SJCRH30 (cell line): ENCODE measurements at regions not wholly inside any gene's neighbourhood (a gene's known extent, or its start where the extent isn't known, plus 50 kb on each side); places are given as distances from the start of the nearest gene placed in this dataset.

Experiments used
- DNase-seq, 2 experiments: peaks; one replicate each; pipeline ENCODE4 v3.0.0-alpha.2; 2015 to 2020
- H3K27ac ChIP-seq: fragments of 250-450 bp; sonication (Bioruptor Pico); 2 replicates; pipeline ENCODE4 v1.5.1; 2020; ENCODE audit warnings: mild to moderate bottlenecking, moderate library complexity
- H3K27me3 ChIP-seq: fragments of 250-450 bp; sonication (Bioruptor Pico); 2 replicates; pipeline ENCODE4 v1.5.1; 2020; ENCODE audit warnings: mild to moderate bottlenecking, moderate library complexity
- H3K36me3 ChIP-seq: fragments of 250-450 bp; sonication (Bioruptor Pico); 2 replicates; pipeline ENCODE4 v1.5.1; 2020; ENCODE audit warnings: mild to moderate bottlenecking, moderate library complexity
- H3K4me1 ChIP-seq: fragments of 250-450 bp; sonication (Bioruptor Pico); 2 replicates; pipeline ENCODE4 v1.5.1; 2020; ENCODE audit warnings: mild to moderate bottlenecking, moderate library complexity
- H3K4me3 ChIP-seq: fragments of 250-450 bp; sonication (Bioruptor Pico); 2 replicates; pipeline ENCODE4 v1.5.1; 2020; ENCODE audit warnings: mild to moderate bottlenecking, moderate library complexity
- H3K9me3 ChIP-seq: fragments of 250-450 bp; sonication (Bioruptor Pico); replicated peaks from 2 replicates; pipeline ENCODE4 v1.5.1; 2020; ENCODE audit warnings: mild to moderate bottlenecking, moderate library complexity

DNA sequence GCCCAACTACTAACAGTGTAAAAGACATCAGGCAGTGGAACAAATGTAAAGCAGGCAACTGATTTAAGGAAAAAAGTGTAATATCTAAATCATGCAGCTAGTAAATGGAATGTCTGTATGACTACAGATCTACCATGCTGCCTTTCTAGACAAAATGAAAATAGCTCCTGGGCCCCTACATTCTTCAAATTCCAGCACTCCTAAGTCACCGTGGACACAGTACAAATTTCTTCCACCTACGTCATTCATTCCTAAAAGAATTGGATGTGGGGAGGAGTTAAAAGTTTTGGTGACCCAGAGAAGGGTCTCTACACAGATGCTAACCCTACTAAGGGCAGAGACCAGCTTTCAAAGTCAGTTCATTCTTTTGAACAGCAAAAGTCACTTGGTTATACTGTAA, 137.2 kb upstream of the ARHGEF9 start:
- Histone ChIP-seq H3K4me1 (peaks cover 14% of the 10 kb centered on the region), H3K27me3 (no peaks in the 10 kb centered on the region), H3K4me3 (no peak overlapping the region), H3K27ac (peak overlapping the region; percentile 85), H3K36me3 (no peaks in the 10 kb centered on the region), H3K9me3 (no peaks in the 10 kb centered on the region)
- DNase-seq = peak; percentile 14 to 19

DNA sequence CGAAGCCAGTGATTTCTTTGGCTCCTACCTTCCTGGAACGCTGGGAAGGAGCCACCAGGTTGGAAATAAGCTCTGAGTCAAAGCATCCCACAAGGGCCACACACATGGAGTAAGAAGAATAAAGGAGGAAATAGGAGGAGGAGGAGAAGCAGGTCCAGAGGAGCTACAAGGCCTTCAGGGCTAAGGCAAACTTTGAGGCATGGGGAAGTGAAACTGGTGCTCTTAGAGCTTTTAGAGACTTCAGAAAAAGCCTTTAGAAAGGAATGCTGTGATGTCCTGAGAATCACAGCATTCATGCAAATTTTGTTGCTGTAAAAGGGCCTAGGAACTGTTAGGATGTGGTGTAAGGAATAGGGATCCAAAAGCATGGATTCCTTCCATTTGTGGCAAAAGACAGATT, 135.9 kb upstream of the ARHGEF9 start:
- H3K27me3 ChIP-seq = no peaks in the 10 kb centered on the region
- H3K4me3 ChIP-seq = no peak overlapping the region
- peaks cover 14% of the 10 kb centered on the region for H3K4me1 ChIP-seq
- DNase-seq = no peak
- H3K9me3 ChIP-seq = no peaks in the 10 kb centered on the region
- H3K36me3 ChIP-seq = no peaks in the 10 kb centered on the region
- H3K27ac ChIP-seq = no peak overlapping the region; the same call in 1 of the 2 replicates

DNA sequence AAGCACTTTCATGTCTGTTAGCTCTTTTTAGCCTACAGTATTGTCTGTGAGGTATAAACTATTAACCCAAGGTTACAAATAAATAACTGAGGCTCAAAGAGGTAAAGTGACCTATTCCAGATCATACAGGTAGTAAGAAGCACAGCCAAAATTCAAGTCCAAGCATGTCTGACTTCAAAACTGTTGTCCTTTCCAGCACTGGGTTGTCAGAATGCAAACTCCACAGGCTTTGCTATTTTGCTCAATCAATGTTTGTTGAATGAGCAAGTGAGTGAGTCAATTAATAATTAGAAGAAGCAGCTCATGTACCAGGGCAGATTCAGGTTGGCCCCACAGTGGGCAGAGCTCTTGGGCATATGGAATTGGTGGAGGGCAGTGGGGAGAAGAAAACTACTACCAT, 134.1 kb upstream of the ARHGEF9 start:
- H3K9me3 ChIP-seq = no peaks in the 10 kb centered on the region
- no peaks in the 10 kb centered on the region for H3K27me3 ChIP-seq

DNA sequence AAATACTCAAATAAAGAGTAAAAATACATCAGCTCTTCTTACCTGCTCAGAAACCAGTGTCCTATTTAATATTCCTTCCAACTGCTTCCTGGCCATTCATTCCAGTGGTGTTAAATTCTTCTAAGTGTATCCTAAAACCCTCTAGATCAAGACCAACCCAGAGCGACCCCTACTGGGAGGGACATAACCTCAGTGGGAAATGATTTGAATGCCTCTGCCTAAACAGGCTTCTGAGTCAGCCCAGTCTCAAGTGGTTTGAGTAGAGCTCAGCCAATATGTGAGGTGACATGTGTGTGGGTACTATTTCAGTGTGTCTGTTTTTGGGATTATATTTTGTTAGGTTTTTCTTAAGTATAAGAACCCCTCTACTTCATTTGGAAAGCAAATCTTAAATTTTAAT, 133.6 kb upstream of the ARHGEF9 start:
- H3K36me3 ChIP-seq = no peaks in the 10 kb centered on the region
- DNase-seq = peak; percentile 19 to 59
- no peak overlapping the region for H3K27ac ChIP-seq
- H3K27me3 ChIP-seq = no peaks in the 10 kb centered on the region
- H3K4me1 ChIP-seq = peaks cover 19% of the 10 kb centered on the region
- H3K9me3 ChIP-seq = no peaks in the 10 kb centered on the region
- H3K4me3 ChIP-seq = no peak overlapping the region

More for the DNA sequence above, 134.1 kb upstream of the ARHGEF9 start:
- Histone ChIP-seq H3K36me3 (no peaks in the 10 kb centered on the region), H3K4me1 (peaks cover 19% of the 10 kb centered on the region), H3K4me3 (no peak overlapping the region), H3K27ac (no peak overlapping the region)
- no peak for DNase-seq

DNA sequence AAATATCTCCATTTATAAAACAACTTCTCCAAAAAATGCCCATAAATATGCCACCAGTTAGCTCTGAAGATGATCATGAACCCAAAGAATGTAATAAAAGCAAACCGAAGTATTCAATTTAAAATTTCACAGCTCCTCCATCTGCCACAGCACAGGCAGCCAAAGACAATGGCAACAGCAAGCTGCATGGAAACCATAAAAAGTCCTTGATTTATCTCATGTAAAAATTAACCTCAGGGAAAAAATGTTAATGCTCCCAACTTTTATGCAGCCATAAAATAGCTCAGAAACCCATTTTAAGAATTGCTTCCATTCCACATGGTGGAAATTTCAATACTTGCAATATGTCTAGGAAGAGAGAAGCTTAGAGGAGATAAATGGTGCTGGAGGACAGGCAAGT, 132.3 kb upstream of the ARHGEF9 start:
- Histone ChIP-seq H3K36me3 (no peaks in the 10 kb centered on the region), H3K4me3 (no peak overlapping the region), H3K9me3 (no peaks in the 10 kb centered on the region), H3K27me3 (no peaks in the 10 kb centered on the region), H3K27ac (no peak overlapping the region), H3K4me1 (peaks cover 16% of the 10 kb centered on the region)
- no peak for DNase-seq

DNA sequence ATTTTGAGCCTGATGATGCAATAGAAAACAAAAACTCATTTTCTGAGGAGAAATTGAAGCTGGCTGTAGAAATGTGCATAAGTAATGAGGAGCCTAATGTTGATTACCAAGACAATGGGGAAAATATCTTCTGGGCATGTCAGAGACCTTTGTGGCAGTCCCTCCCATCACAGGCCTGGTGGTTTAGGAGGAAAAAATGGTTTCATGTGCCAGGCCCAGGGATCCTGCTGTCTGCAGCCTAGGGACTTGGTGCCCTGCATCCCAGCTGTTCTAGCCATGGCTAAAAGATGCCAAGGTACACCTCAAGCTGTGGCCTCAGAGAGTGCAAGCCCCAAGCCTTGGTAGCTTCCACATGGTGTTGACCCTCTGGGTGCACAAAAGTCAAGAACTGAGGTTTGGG, 128.7 kb upstream of the ARHGEF9 start:
- Histone ChIP-seq H3K4me3 (no peak overlapping the region), H3K9me3 (no peaks in the 10 kb centered on the region), H3K27ac (no peak overlapping the region), H3K27me3 (no peaks in the 10 kb centered on the region), H3K36me3 (no peaks in the 10 kb centered on the region), H3K4me1 (peaks cover 5% of the 10 kb centered on the region; the same call in 1 of the 2 replicates)
- no peak for DNase-seq

DNA sequence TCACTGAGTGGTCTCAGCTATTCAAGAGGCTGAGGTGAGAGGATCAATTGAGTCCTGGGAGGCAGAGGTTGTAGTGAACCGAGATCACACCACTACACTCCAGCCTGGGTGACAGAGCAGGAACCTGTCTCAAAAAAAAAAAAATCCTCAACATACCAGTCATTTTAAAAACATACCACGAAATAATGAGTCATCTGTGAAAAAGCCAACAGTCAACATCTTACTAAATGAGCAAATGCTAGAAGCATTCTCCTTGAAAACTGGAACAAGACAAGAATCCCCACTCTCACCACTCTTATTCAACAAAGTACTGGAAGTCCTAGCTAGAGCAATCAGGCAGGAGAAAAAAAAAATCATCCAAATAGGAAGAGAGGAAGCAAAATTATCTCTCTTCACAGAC, 104.0 kb upstream of the ARHGEF9 start:
- H3K4me1 ChIP-seq = no peaks in the 10 kb centered on the region
- no peaks in the 10 kb centered on the region for H3K36me3 ChIP-seq
- H3K9me3 ChIP-seq = no peaks in the 10 kb centered on the region
- H3K27me3 ChIP-seq = no peaks in the 10 kb centered on the region
- DNase-seq = no peak
- no peak overlapping the region for H3K27ac ChIP-seq
- no peak overlapping the region for H3K4me3 ChIP-seq

DNA sequence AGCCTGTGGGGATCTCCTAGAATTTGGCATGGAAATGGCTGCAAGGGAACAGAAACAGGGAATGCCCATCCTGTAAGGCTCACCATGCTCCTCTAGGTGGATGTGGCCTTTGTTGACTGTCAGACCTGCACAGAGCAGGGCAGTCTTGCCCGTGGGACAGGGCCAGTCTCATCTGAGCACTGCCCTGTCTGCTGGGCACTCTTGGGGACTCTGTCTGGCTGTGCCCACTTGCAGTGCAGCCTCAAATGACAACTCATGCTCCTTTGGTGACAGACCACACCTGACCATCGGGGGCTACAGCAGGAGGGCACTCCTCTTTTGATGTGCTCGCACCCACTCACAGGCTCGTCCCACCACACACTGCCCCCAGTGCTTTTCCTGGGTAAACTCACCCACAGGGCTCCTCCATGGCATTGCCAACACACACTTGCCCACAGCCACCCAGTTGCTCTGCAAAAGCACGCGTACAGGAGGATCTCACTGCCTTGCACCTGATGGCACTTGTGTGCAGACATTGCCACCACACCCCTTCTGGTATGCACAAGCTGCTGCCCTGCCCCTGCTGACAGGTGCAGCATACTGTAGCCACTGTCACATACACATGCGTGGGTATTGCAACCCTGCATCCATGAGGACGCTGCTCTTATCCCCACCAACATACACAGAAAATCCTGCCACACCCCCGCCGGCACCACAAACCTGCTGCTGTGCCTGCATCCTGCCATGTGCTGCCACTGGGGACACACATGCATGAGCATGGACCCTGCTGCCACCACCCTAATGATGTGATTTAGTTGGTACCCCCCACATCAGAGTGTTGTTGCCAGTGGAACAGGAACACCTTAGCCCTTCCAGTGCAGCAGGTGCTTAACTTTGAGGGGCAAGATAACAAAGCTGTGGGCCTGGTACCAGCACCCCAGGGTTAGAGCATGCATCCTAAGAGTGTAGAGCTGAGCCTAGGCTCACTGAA, 100.1 kb upstream of the ARHGEF9 start:
- Histone ChIP-seq H3K27ac (no peak overlapping the region), H3K4me1 (no peaks in the 10 kb centered on the region)

DNA sequence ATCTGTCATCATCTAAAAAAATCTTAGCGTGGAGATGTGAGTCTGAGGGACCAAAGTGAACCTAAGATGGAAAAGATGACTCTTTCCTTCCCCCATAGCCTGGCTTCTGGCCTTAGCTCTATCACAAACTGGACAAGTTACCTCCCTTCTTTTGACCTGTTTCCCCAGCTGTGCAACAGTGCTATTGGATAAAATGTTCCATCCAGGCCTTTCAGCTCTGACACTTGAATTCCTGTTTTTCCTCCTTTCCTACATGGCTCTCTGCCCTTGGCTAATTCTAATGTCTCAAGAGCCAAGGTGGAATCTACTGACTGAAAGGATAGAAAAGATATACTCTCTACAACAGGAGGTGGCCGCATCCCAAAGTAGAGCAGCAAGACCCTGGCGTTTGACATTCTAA, 84.5 kb upstream of the ARHGEF9 start:
- Histone ChIP-seq H3K4me3 (no peak overlapping the region), H3K27ac (no peak overlapping the region), H3K4me1 (no peaks in the 10 kb centered on the region), H3K27me3 (no peaks in the 10 kb centered on the region), H3K36me3 (no peaks in the 10 kb centered on the region), H3K9me3 (no peaks in the 10 kb centered on the region)
- DNase-seq = no peak

More for the DNA sequence above, 100.1 kb upstream of the ARHGEF9 start:
- no peaks in the 10 kb centered on the region for H3K27me3 ChIP-seq
- H3K36me3 ChIP-seq = no peaks in the 10 kb centered on the region
- DNase-seq = no peak
- H3K4me3 ChIP-seq = no peak overlapping the region
- no peaks in the 10 kb centered on the region for H3K9me3 ChIP-seq

DNA sequence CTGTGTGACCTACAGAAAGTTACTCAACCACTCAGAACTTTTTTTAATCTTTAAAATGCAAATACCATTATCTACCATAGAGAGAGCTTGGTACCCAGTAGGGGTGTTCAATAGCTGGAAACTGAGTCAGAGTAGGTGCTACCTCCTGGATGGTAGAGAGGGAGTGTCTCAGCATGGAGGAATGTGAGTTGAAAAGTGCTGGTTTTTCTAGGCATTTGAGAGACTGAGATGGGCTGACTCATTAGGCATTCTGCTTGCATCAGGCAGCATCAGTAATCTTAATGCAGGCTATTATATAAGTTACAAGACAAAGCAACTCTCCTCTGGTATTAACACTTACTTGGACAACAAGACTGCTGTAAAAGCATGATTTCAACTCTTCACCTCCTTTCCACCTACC, 70.9 kb upstream of the ARHGEF9 start:
- H3K27me3 ChIP-seq = no peaks in the 10 kb centered on the region
- DNase-seq = no peak
- H3K4me1 ChIP-seq = no peaks in the 10 kb centered on the region
- H3K9me3 ChIP-seq = no peaks in the 10 kb centered on the region
- no peak overlapping the region for H3K4me3 ChIP-seq
- no peaks in the 10 kb centered on the region for H3K36me3 ChIP-seq
- H3K27ac ChIP-seq = no peak overlapping the region

DNA sequence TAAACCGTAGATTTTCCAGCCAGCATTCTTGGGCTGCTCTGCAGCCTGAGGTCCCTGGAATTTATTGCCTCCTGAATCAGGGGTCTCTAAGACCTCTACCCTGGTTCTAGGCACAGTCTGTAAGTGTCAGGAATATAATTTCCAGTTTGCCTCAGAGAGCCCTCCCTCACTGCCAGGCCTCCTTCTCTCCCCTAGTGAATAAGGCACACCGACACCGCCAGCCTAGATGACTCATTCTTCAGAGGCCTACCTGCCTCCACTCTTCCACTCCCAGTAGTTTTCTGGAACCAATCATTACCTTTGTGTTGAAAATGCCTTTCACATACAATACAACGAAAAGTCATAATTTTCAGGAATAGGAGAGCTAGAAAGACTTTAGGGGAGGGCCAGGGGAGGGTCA, 50.3 kb upstream of the ARHGEF9 start:
- H3K27ac ChIP-seq = no peak overlapping the region

More for the DNA sequence above, 50.3 kb upstream of the ARHGEF9 start:
- Histone ChIP-seq H3K27me3 (no peaks in the 10 kb centered on the region), H3K36me3 (no peaks in the 10 kb centered on the region), H3K4me1 (no peaks in the 10 kb centered on the region), H3K9me3 (no peaks in the 10 kb centered on the region), H3K4me3 (no peak overlapping the region)
- DNase-seq = no peak
